MM.1S (cell line): ENCODE measurements at regions not wholly inside any gene's neighbourhood (a gene's known extent, or its start where the extent isn't known, plus 50 kb on each side); places are given as distances from the start of the nearest gene placed in this dataset.
"Not testable (repeated sequence)": the region's sequence is repeated elsewhere in the genome, so short reads cannot be mapped to it uniquely, and the experiment has no call there.

ENCODE experiments used
- DNase-seq: peaks from one replicate; pipeline ENCODE4 v3.0.0-alpha.2; 2015
- H2AFZ ChIP-seq: fragments of 300-600 bp; sonication (generic); 2 replicates; pipeline ENCODE4 v1.6.0; 2016; ENCODE audit warnings: antibody characterized with exemption, low read length
- H3F3A ChIP-seq: fragments of 300-600 bp; sonication (generic); 2 replicates; pipeline ENCODE4 v1.6.1; 2016; ENCODE audit warnings: mild to moderate bottlenecking, antibody characterized with exemption, low read length, moderate library complexity, mixed read lengths; ENCODE audit not compliant: insufficient read depth
- H3K27ac ChIP-seq: fragments of 300-600 bp; sonication (generic); 2 replicates; pipeline ENCODE4 v1.5.1; 2016; ENCODE audit warnings: mild to moderate bottlenecking, low read length
- H3K27me3 ChIP-seq: fragments of 300-600 bp; sonication (generic); replicated peaks from 2 replicates; pipeline ENCODE4 v1.6.0; 2016; ENCODE audit warnings: low read length; ENCODE audit not compliant: insufficient read depth
- H3K36me3 ChIP-seq: fragments of 300-600 bp; sonication (generic); replicated peaks from 2 replicates; pipeline ENCODE4 v1.6.1; 2016; ENCODE audit warnings: mild to moderate bottlenecking, low read length, mixed read lengths; ENCODE audit not compliant: insufficient read depth
- H3K4me1 ChIP-seq: fragments of 300-600 bp; sonication (generic); 2 replicates; pipeline ENCODE4 v1.6.1; 2016; ENCODE audit warnings: low read length, mixed read lengths
- H3K4me2 ChIP-seq: fragments of 300-600 bp; sonication (generic); 2 replicates; pipeline ENCODE4 v1.6.0; 2016; ENCODE audit warnings: low read depth, low read length
- H3K4me3 ChIP-seq: fragments of 300-600 bp; sonication (generic); 2 replicates; pipeline ENCODE4 v1.5.1; 2016; ENCODE audit warnings: low read length, mixed read lengths
- H3K79me2 ChIP-seq: fragments of 300-600 bp; sonication (generic); 2 replicates; pipeline ENCODE4 v1.6.1; 2016; ENCODE audit warnings: mixed run types, low read length, mixed read lengths
- H3K9ac ChIP-seq: fragments of 300-600 bp; sonication (generic); 2 replicates; pipeline ENCODE4 v1.6.1; 2016; ENCODE audit warnings: low read length, mixed read lengths
- H3K9me2 ChIP-seq: fragments of 300-600 bp; sonication (generic); replicated peaks from 2 replicates; pipeline ENCODE4 v1.6.1; 2016; ENCODE audit warnings: mild to moderate bottlenecking, low read length, mixed read lengths; ENCODE audit not compliant: insufficient read depth
- H3K9me3 ChIP-seq: fragments of 300-600 bp; sonication (generic); replicated peaks from 2 replicates; pipeline ENCODE4 v1.6.1; 2016; ENCODE audit warnings: mild to moderate bottlenecking, low read length, mixed read lengths; ENCODE audit not compliant: insufficient read depth
- H4K20me1 ChIP-seq: fragments of 300-600 bp; sonication (generic); 2 replicates; pipeline ENCODE4 v1.6.1; 2016; ENCODE audit warnings: mild to moderate bottlenecking, low read length, moderate library complexity, mixed read lengths; ENCODE audit not compliant: insufficient read depth
- EZH2 ChIP-seq: fragments of 300-600 bp; sonication (generic); optimal IDR thresholded peaks from 2 replicates; pipeline ENCODE3; 2017; ENCODE audit warnings: low read depth, mild to moderate bottlenecking, antibody characterized with exemption, low read length, mixed read lengths
- EZH2phosphoT487 ChIP-seq: fragments of 300-600 bp; sonication (generic); IDR thresholded peaks from 2 replicates; pipeline ENCODE4 v1.6.1; 2018; ENCODE audit warnings: antibody characterized with exemption, low read length
- TF ChIP-seq, protein P1 (sequence below): fragments of 300-600 bp; sonication (generic); IDR thresholded peaks from 2 replicates; pipeline ENCODE4 v1.5.1; 2016; ENCODE audit warnings: antibody characterized with exemption, low read length, mixed read lengths

GRCh38 chr6:79373246-79373645, 138.8 kb upstream of the HMGN3 start:
- DNase-seq = no peak
- H3K9me2 ChIP-seq = no peaks in the 10 kb centered on the region
- TF ChIP-seq, protein P1, sequence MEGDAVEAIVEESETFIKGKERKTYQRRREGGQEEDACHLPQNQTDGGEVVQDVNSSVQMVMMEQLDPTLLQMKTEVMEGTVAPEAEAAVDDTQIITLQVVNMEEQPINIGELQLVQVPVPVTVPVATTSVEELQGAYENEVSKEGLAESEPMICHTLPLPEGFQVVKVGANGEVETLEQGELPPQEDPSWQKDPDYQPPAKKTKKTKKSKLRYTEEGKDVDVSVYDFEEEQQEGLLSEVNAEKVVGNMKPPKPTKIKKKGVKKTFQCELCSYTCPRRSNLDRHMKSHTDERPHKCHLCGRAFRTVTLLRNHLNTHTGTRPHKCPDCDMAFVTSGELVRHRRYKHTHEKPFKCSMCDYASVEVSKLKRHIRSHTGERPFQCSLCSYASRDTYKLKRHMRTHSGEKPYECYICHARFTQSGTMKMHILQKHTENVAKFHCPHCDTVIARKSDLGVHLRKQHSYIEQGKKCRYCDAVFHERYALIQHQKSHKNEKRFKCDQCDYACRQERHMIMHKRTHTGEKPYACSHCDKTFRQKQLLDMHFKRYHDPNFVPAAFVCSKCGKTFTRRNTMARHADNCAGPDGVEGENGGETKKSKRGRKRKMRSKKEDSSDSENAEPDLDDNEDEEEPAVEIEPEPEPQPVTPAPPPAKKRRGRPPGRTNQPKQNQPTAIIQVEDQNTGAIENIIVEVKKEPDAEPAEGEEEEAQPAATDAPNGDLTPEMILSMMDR = no peak
- H4K20me1 ChIP-seq = no peaks in the 10 kb centered on the region
- no peaks in the 10 kb centered on the region for H3K27me3 ChIP-seq
- no peaks in the 10 kb centered on the region for H3F3A ChIP-seq
- H3K27ac ChIP-seq = no peak overlapping the region
- no peak overlapping the region for H3K9ac ChIP-seq
- no peak overlapping the region for H3K4me2 ChIP-seq
- H3K36me3 ChIP-seq = no peaks in the 10 kb centered on the region
- peaks cover 7% of the 10 kb centered on the region; the same call in 1 of the 2 replicates for H3K4me1 ChIP-seq
- H3K4me3 ChIP-seq = no peak overlapping the region
- H3K9me3 ChIP-seq = no peaks in the 10 kb centered on the region
- no peaks in the 10 kb centered on the region for H3K79me2 ChIP-seq
- H2AFZ ChIP-seq = no peak overlapping the region

DNA sequence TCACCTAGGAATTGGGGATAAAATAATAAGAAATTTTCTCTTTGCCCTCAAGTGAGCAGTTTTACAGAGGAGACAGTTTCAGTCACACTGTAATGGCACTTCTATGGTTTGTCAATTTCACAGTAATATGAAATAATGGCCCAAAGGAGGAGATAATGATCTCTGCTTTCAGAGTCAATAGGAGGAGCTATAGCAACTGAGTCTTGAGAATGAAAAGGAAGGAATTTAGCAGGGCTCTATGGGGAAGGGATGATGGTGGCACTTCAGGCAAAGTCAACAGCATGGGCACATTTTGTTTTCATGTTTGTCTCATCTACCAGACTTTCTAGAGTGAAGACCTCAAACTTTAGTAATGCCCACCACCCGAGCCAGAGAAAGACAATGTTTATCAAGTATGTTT, 138.3 kb upstream of the HMGN3 start:
- Histone ChIP-seq H2AFZ (no peak overlapping the region), H3K36me3 (no peaks in the 10 kb centered on the region), H3F3A (no peaks in the 10 kb centered on the region), H3K79me2 (no peaks in the 10 kb centered on the region), H3K9ac (no peak overlapping the region), H3K27me3 (no peaks in the 10 kb centered on the region), H3K9me3 (no peaks in the 10 kb centered on the region), H3K4me3 (no peak overlapping the region), H4K20me1 (no peaks in the 10 kb centered on the region), H3K4me1 (0 out of 2 replicates have a peak, but pooled peaks cover 2% of the 10 kb centered on the region), H3K27ac (no peak overlapping the region), H3K4me2 (no peak overlapping the region), H3K9me2 (no peaks in the 10 kb centered on the region)
- no peak for TF ChIP-seq EZH2
- TF ChIP-seq, protein P1 = no peak
- no peak for DNase-seq

GRCh38 chr6:79369026-79369425, 134.5 kb upstream of the HMGN3 start:
- H3K79me2 ChIP-seq = no peaks in the 10 kb centered on the region
- H3K4me1 ChIP-seq = no peaks in the 10 kb centered on the region
- no peaks in the 10 kb centered on the region for H3F3A ChIP-seq
- no peaks in the 10 kb centered on the region for H3K27me3 ChIP-seq
- H3K9me3 ChIP-seq = no peaks in the 10 kb centered on the region
- no peak for TF ChIP-seq EZH2phosphoT487
- TF ChIP-seq EZH2 = no peak
- TF ChIP-seq, protein P1 = no peak
- no peaks in the 10 kb centered on the region for H3K9me2 ChIP-seq
- no peak overlapping the region for H2AFZ ChIP-seq
- no peaks in the 10 kb centered on the region for H4K20me1 ChIP-seq
- H3K9ac ChIP-seq = no peak overlapping the region
- no peak for DNase-seq
- H3K36me3 ChIP-seq = no peaks in the 10 kb centered on the region
- H3K4me2 ChIP-seq = no peak overlapping the region
- H3K4me3 ChIP-seq = no peak overlapping the region
- H3K27ac ChIP-seq = no peak overlapping the region

DNA sequence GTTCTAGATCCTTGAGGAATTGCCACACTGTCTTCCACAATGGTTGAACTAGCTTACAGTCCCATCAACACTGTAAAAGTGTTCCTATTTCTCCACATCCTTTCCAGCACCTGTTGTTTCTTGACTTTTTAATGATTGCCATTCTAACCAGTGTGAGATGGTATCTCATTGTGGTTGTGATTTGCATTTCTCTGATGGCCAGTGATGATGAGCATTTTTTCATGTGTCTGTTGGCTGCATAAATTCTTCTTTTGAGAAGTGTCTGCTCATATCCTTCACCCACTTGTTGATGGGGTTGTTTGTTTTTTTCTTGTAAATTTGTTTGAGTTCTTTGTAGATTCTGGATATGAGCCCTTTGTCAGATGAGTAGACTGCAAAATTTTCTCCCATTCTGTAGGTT, 129.0 kb upstream of the HMGN3 start:
- not testable (repeated sequence) for H3K4me1 ChIP-seq, H3F3A ChIP-seq

GRCh38 chr6:79361074-79361473, 126.6 kb upstream of the HMGN3 start:
- H3K9ac ChIP-seq, DNase-seq, H3K27ac ChIP-seq, H3K4me1 ChIP-seq, H3K9me3 ChIP-seq, H3K36me3 ChIP-seq, H3K27me3 ChIP-seq, H3K4me2 ChIP-seq, H2AFZ ChIP-seq, H3F3A ChIP-seq, H3K4me3 ChIP-seq, H4K20me1 ChIP-seq, H3K79me2 ChIP-seq, H3K9me2 ChIP-seq: not testable (repeated sequence)

More for the DNA sequence above, 129.0 kb upstream of the HMGN3 start:
- not testable (repeated sequence) for H3K4me2 ChIP-seq, H3K79me2 ChIP-seq, H3K4me3 ChIP-seq, H4K20me1 ChIP-seq, H2AFZ ChIP-seq, DNase-seq, H3K27me3 ChIP-seq, H3K9me3 ChIP-seq, H3K27ac ChIP-seq, H3K9me2 ChIP-seq, H3K36me3 ChIP-seq, H3K9ac ChIP-seq
